ENCODE measurements at regions not wholly inside any gene's neighbourhood (a gene's known extent, or its start where the extent isn't known, plus 50 kb on each side); places are given as distances from the start of the nearest gene placed in this dataset.

- Histone ChIP-seq H3K27ac (no peak overlapping the region), H3K27me3 (no peaks in the 10 kb centered on the region), H3K4me1 (no peaks in the 10 kb centered on the region), H3K4me3 (no peak overlapping the region), H3K9me3 (no peaks in the 10 kb centered on the region), H3K36me3 (no peaks in the 10 kb centered on the region)
- TF ChIP-seq CTCF (IDR thresholded peaks at IDR 0.05) (no peak), POLR2A (IDR thresholded peaks at IDR 0.05) (no peak)
- no peak for DNase-seq
Observed at GRCh38 chr3:106617276-106617675, 748.5 kb upstream of the CBLB start.

- H3K4me3 ChIP-seq: no peak overlapping the region
- DNase-seq: no peak
- H3K36me3 ChIP-seq: no peaks in the 10 kb centered on the region
- H3K27ac ChIP-seq: no peak overlapping the region
- no peaks in the 10 kb centered on the region for H3K9me3 ChIP-seq
- no peaks in the 10 kb centered on the region for H3K27me3 ChIP-seq
- no peaks in the 10 kb centered on the region for H3K4me1 ChIP-seq
- TF ChIP-seq CTCF (IDR thresholded peaks at IDR 0.05) (no peak), POLR2A (IDR thresholded peaks at IDR 0.05) (no peak)
Observed at GRCh38 chr3:106620646-106621045, 751.8 kb upstream of the CBLB start.

GRCh38 chr3:106624154-106624553, 753.1 kb upstream of the CCDC54 start:
- H3K36me3 ChIP-seq: no peaks in the 10 kb centered on the region
- H3K4me1 ChIP-seq: no peaks in the 10 kb centered on the region
- H3K9me3 ChIP-seq: no peaks in the 10 kb centered on the region
- no peaks in the 10 kb centered on the region for H3K27me3 ChIP-seq
- H3K4me3 ChIP-seq: no peak overlapping the region
- DNase-seq: no peak
- TF ChIP-seq POLR2A (IDR thresholded peaks at IDR 0.05) (no peak), CTCF (IDR thresholded peaks at IDR 0.05) (no peak)
- no peak overlapping the region for H3K27ac ChIP-seq

GRCh38 chr3:106628407-106628806, 748.8 kb upstream of the CCDC54 start:
- Histone ChIP-seq H3K27me3 (no peaks in the 10 kb centered on the region), H3K4me1 (no peaks in the 10 kb centered on the region), H3K4me3 (no peak overlapping the region), H3K36me3 (no peaks in the 10 kb centered on the region), H3K27ac (no peak overlapping the region), H3K9me3 (no peaks in the 10 kb centered on the region)
- no peak for TF ChIP-seq CTCF (IDR thresholded peaks at IDR 0.05)
- TF ChIP-seq POLR2A (IDR thresholded peaks at IDR 0.05): no peak
- DNase-seq: no peak

GRCh38 chr3:106629215-106629832, 747.9 kb upstream of the CCDC54 start:
- no peak overlapping the region for H3K4me3 ChIP-seq
- H3K27ac ChIP-seq: no peak overlapping the region
- no peaks in the 10 kb centered on the region for H3K4me1 ChIP-seq
- H3K9me3 ChIP-seq: no peaks in the 10 kb centered on the region
- no peak for TF ChIP-seq POLR2A (IDR thresholded peaks at IDR 0.05)
- no peak for TF ChIP-seq CTCF (IDR thresholded peaks at IDR 0.05)
- DNase-seq: no peak
- no peaks in the 10 kb centered on the region for H3K27me3 ChIP-seq
- H3K36me3 ChIP-seq: no peaks in the 10 kb centered on the region

Measured in Peyer's patch (tissue), 4 donors.